ENCODE measurements at regions not wholly inside any gene's neighbourhood (a gene's known extent, or its start where the extent isn't known, plus 50 kb on each side); places are given as distances from the start of the nearest gene placed in this dataset.
A peak's percentile ranks its signal among the peaks of the same experiment; 100 is the strongest.

- no peak overlapping the region for H2BK120ac ChIP-seq (ENCODE audit: low read depth, low read length, poor library complexity, severe bottlenecking)
- H2BK5ac ChIP-seq (ENCODE audit: insufficient read length, low read length), result no peak overlapping the region
- no peak overlapping the region for H3T11ph ChIP-seq (ENCODE audit: low read length)
- no peak overlapping the region for H3K18ac ChIP-seq (ENCODE audit: insufficient read length, low read depth, low read length)
- no peak overlapping the region for H4K91ac ChIP-seq (ENCODE audit: insufficient read length, low read depth, low read length)
- H3K14ac ChIP-seq (ENCODE audit: insufficient read depth, low read length), result no peak overlapping the region
- no peaks in the 10 kb centered on the region for H4K20me1 ChIP-seq (ENCODE audit: control insufficient read depth, insufficient read depth, insufficient read length)
- peak; percentile 65 for TF ChIP-seq CTCF (conservative IDR thresholded peaks at IDR 0.05)
- no peak for DNase-seq
- Mint-ChIP-seq H3K36me3 (ENCODE audit: insufficient read depth in 1 of 3, low read depth in 3 of 3) (no peaks in the 10 kb centered on the region; a peak in 1 of 7 replicates), H3K4me3 (no peak overlapping the region), H3K27ac (no peak overlapping the region), H3K27me3 (ENCODE audit: low read depth) (no peaks in the 10 kb centered on the region), H3K9me3 (no peaks in the 10 kb centered on the region; a peak in 1 of 5 replicates), H3K4me1 (peaks cover 22 to 33% of the 10 kb centered on the region in 2 experiments)
- H3K9ac ChIP-seq (ENCODE audit: extremely low read depth, insufficient read length, low read length), result no peak overlapping the region
- no peak overlapping the region for H3K56ac ChIP-seq (ENCODE audit: insufficient read length, low read depth, low read length)
- H2AFZ ChIP-seq (ENCODE audit: low read length), result no peak overlapping the region
- H3K23ac ChIP-seq (ENCODE audit: insufficient read length, low read depth, low read length), result no peak overlapping the region
- H3K79me2 ChIP-seq (ENCODE audit: insufficient read depth, low read length), result no peaks in the 10 kb centered on the region
- no peaks in the 10 kb centered on the region for H3K27me3 ChIP-seq (ENCODE audit: insufficient read depth, low read length)
- H3K4ac ChIP-seq (ENCODE audit: low read depth, low read length), result no peak overlapping the region
- no peaks in the 10 kb centered on the region for H3K23me2 ChIP-seq (ENCODE audit: insufficient read length, low read depth, low read length, poor library complexity, severe bottlenecking)
- H3K4me2 ChIP-seq (ENCODE audit: insufficient read depth, insufficient read length, low read length), result no peak overlapping the region
- H2BK20ac ChIP-seq (ENCODE audit: low read depth, low read length, poor library complexity, severe bottlenecking), result no peak overlapping the region
- no peak overlapping the region for H3K27ac ChIP-seq (ENCODE audit: insufficient read length, low read depth, low read length)
- H3K9me3 ChIP-seq (ENCODE audit: control insufficient read depth, low read depth, low read length), result no peaks in the 10 kb centered on the region
- no peak overlapping the region for H2AK5ac ChIP-seq (ENCODE audit: insufficient read length, low read length)
- no CpG with 5 or more reads among the region's 3 CpGs for WGBS (ENCODE audit: extremely low coverage, insufficient read length, low lambda C conversion rate)
- H2BK12ac ChIP-seq (ENCODE audit: insufficient read length, low read depth, low read length), result no peak overlapping the region
- H2BK15ac ChIP-seq (ENCODE audit: low read depth, low read length), result no peak overlapping the region
- H3K4me1 ChIP-seq (ENCODE audit: insufficient read depth, low read length), result peaks cover 8% of the 10 kb centered on the region; the same call in 1 of the 2 replicates
- H3K79me1 ChIP-seq (ENCODE audit: insufficient read depth, low read depth, low read length, poor library complexity, severe bottlenecking), result no peaks in the 10 kb centered on the region
- no peak overlapping the region for H4K5ac ChIP-seq (ENCODE audit: insufficient read length, low read depth, low read length)
- no peak overlapping the region for H4K8ac ChIP-seq (replicated peaks; ENCODE audit: insufficient read length, low read depth, low read length)
These were observed 92.8 kb upstream of the EEF1E1 start for GRCh38 chr6:8195040-8195713.

Measured in H9 (cell line).